ENCODE measurements at regions not wholly inside any gene's neighbourhood (a gene's known extent, or its start where the extent isn't known, plus 50 kb on each side); places are given as distances from the start of the nearest gene placed in this dataset.

DNA sequence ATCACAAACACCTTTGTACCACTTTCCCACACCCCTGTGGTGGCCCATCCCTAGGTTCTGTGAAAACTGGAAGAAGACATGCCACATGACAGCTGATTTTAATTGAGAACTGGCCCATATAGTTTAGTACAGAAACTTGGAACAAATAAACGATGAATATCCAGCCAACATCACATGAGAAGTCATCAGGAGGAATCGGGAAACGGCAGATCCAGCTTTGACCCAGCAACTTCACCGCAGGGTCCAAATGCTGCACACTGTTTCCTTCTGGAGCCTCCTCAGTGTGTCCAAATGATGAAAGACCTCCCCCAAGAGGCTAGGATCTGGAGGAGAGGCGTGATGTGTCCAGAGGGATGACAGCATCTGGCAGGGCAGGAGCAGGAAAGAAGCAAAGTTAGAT, 75.5 kb downstream of the COPS8 start:
- no peak overlapping the region for H3K4me3 ChIP-seq (ENCODE audit: low read length)
- TF ChIP-seq CTCF (IDR thresholded peaks at IDR 0.05; ENCODE audit: insufficient read depth, low read depth, low read length, missing control alignments), result no peak
- DNase-seq (ENCODE audit: low read depth), result no peak

DNA sequence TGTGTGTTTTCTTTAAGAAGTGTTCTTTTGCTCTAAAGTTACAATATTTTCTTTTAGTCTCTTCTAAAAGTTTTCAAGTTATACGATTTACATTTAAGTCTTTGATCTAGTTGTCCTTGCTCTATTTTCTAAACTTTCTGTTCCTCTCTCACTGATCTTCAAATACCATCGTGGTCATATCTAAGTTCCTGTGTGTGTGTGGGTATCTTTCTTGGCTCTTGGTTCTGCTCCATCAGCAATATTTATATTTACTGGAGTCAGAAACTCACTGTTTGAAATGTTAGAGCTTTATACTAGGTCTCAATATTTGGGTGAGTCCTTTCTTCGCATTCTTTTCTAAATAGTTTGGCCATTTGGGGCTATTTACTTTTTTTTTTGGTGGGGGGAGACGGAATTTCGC, 77.3 kb downstream of the COPS8 start:
- no peak for DNase-seq (ENCODE audit: low read depth)
- no peak overlapping the region for H3K4me3 ChIP-seq (ENCODE audit: low read length)
- no peak for TF ChIP-seq CTCF (IDR thresholded peaks at IDR 0.05; ENCODE audit: insufficient read depth, low read depth, low read length, missing control alignments)

DNA sequence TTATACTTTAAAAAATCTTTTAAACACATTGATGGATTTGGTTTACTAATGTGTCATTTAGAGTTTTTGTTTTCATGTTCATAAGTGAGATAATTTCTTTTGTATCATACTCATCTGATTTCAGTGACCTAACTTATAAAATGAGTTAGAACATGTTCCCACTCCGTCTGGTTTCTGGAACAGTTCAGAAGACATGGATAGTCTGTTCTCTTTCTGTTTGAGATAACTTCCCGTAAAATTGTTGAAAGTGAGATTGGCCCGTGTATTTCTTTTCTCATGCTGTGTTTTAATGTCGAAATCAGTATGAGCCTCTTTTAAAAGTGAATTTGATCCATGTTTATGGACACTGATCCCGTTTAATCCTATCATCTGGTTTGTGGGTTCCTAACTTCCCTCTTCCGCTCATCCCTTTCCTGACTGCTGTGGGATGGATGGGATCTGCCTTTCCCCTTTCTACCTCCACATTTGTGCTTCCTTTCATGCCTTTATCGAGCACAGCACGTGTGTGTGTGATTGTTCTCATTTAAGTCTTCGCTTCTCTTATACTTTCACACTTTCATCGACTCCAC, 78.9 kb downstream of the COPS8 start:
- TF ChIP-seq CTCF (IDR thresholded peaks at IDR 0.05; ENCODE audit: insufficient read depth, low read depth, low read length, missing control alignments), result no peak
- no peak for DNase-seq (ENCODE audit: low read depth)
- no peak overlapping the region for H3K4me3 ChIP-seq (ENCODE audit: low read length)

GRCh38 chr2:237165405-237166276, 80.0 kb downstream of the COPS8 start:
- no peak overlapping the region for H3K4me3 ChIP-seq (ENCODE audit: low read length)
- DNase-seq (ENCODE audit: low read depth), result peak; percentile 53
- peak; percentile 72 for TF ChIP-seq CTCF (IDR thresholded peaks at IDR 0.05; ENCODE audit: insufficient read depth, low read depth, low read length, missing control alignments)

- TF ChIP-seq CTCF (IDR thresholded peaks at IDR 0.05; ENCODE audit: insufficient read depth, low read depth, low read length, missing control alignments), result no peak
- no peak for DNase-seq (ENCODE audit: low read depth)
- H3K4me3 ChIP-seq (ENCODE audit: low read length), result no peak overlapping the region
Observed at GRCh38 chr2:237167038-237167437, 81.3 kb downstream of the COPS8 start.

DNA sequence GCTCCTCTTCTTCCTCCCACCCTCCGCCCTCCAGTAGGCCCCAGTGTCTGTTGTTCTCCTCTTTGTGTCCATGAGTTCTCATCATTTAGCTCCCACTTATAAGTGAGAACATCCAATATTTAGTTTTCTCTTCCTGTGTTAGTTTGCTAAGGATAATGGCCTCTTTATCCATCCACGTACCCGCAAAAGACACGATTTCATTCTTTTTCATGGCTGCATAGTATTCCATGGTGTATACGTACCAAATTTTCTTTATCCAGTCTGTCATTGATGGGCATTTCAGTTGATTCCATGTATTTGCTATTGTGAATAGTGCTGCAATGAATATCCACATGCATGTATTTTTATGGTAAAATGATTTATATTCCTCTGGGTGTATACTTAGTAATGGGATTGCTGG, 82.2 kb downstream of the COPS8 start:
- TF ChIP-seq CTCF (IDR thresholded peaks at IDR 0.05; ENCODE audit: insufficient read depth, low read depth, low read length, missing control alignments), result no peak
- H3K4me3 ChIP-seq (ENCODE audit: low read length), result no peak overlapping the region
- DNase-seq (ENCODE audit: low read depth), result no peak

Data from epithelial cell of esophagus (primary cell).